IMR-90 (cell line): ENCODE measurements at regions not wholly inside any gene's neighbourhood (a gene's known extent, or its start where the extent isn't known, plus 50 kb on each side); places are given as distances from the start of the nearest gene placed in this dataset.

Experiments
- ATAC-seq: fragments of 200-7000 bp; cut with Tn5 transposase; 2 replicates; pipeline ENCODE4 v1.9.1; 2020; ENCODE audit warnings: low read depth, mild to moderate bottlenecking, moderate library complexity
- BruUV-seq: library from RNA; stranded (reverse); fragments of 400-500 nt; replicated peaks from 2 replicates; lab custom pipeline; 2021; lab: Mats Ljungman, UMichigan
- CTCF ChIA-PET: fragments of 300-600 bp; formaldehyde crosslinking; extraction: SDS; loops from one replicate; lab custom pipeline; 2021; ENCODE audit warnings: antibody characterized with exemption; lab: Yijun Ruan, JAX
- POLR2A ChIA-PET: fragments of 300-600 bp; sonication (Branson Sonifier 250); formaldehyde crosslinking; loops from one replicate; lab custom pipeline; 2022; ENCODE audit warnings: antibody characterized with exemption; ENCODE audit not compliant: unreplicated experiment; lab: Charles Lee
- DNase-seq: peaks from one replicate; pipeline ENCODE4 v3.0.0; 2013
- H2AFZ ChIP-seq: replicated peaks from 2 replicates; pipeline ENCODE3; 2013; ENCODE audit warnings: low read length, mild to moderate bottlenecking; ENCODE audit not compliant: poor library complexity
- H2AK5ac ChIP-seq: 2 replicates; pipeline ENCODE4 v1.6.1; 2013; ENCODE audit warnings: low read depth, low read length, inconsistent platforms
- H2AK9ac ChIP-seq: replicated peaks from 2 replicates; pipeline ENCODE3; 2013; ENCODE audit warnings: mild to moderate bottlenecking, low read depth, low read length, moderate library complexity; ENCODE audit not compliant: poor library complexity
- H2BK120ac ChIP-seq: 2 replicates; pipeline ENCODE4 v1.6.1; 2013; ENCODE audit warnings: low read depth, low read length, inconsistent platforms
- H2BK15ac ChIP-seq: 3 replicates; pipeline ENCODE4 v1.6.1; 2013; ENCODE audit warnings: low read depth, low read length, inconsistent platforms
- H2BK20ac ChIP-seq: 2 replicates; pipeline ENCODE4 v1.6.1; 2013; ENCODE audit warnings: low read depth, mild to moderate bottlenecking, inconsistent platforms, low read length, moderate library complexity
- H2BK5ac ChIP-seq: 2 replicates; pipeline ENCODE4 v1.6.1; 2013; ENCODE audit warnings: mild to moderate bottlenecking, low read depth, low read length, inconsistent platforms; ENCODE audit not compliant: poor library complexity, severe bottlenecking
- H3K14ac ChIP-seq: replicated peaks from 2 replicates; pipeline ENCODE4 v1.6.1; 2013; ENCODE audit warnings: low read depth, low read length, inconsistent platforms
- H3K18ac ChIP-seq: 2 replicates; pipeline ENCODE4 v1.6.1; 2013; ENCODE audit warnings: low read depth, low read length, control low read depth
- H3K23ac ChIP-seq: 2 replicates; pipeline ENCODE4 v1.6.1; 2013; ENCODE audit warnings: low read depth, low read length, inconsistent platforms
- H3K27ac ChIP-seq: 2 replicates; pipeline ENCODE4 v1.5.1; 2013; ENCODE audit warnings: mild to moderate bottlenecking, control low read depth, low read length; ENCODE audit not compliant: insufficient read depth
- H3K27me3 ChIP-seq: 2 replicates; pipeline ENCODE4 v1.6.1; 2013; ENCODE audit warnings: low read length; ENCODE audit not compliant: control insufficient read depth, insufficient read depth
- H3K36me3 ChIP-seq: 2 replicates; pipeline ENCODE4 v1.6.1; 2013; ENCODE audit warnings: low read length, mixed read lengths; ENCODE audit not compliant: control insufficient read depth, insufficient read depth
- H3K4ac ChIP-seq: 2 replicates; pipeline ENCODE4 v1.6.1; 2013; ENCODE audit warnings: low read depth, low read length, inconsistent platforms
- H3K4me1 ChIP-seq: 2 replicates; pipeline ENCODE4 v1.6.1; 2013; ENCODE audit warnings: low read length, mixed read lengths; ENCODE audit not compliant: control insufficient read depth, insufficient read depth
- H3K4me2 ChIP-seq: 2 replicates; pipeline ENCODE4 v1.6.1; 2013; ENCODE audit warnings: low read depth, mild to moderate bottlenecking, control low read depth, low read length, moderate library complexity
- H3K4me3 ChIP-seq: 2 replicates; pipeline ENCODE4 v1.5.1; 2013; ENCODE audit warnings: low read depth, mild to moderate bottlenecking, control low read depth, low read length, moderate library complexity; ENCODE audit not compliant: insufficient read depth
- H3K56ac ChIP-seq: 2 replicates; pipeline ENCODE4 v1.6.1; 2013; ENCODE audit warnings: low read length, inconsistent platforms; ENCODE audit not compliant: insufficient read depth; ENCODE audit errors: extremely low read depth
- H3K79me1 ChIP-seq, 2 experiments: 2 replicates each; pipeline ENCODE4 v1.6.1; 2013; ENCODE audit warnings: low read length in 2 of 2, inconsistent platforms in 1 of 2, low read depth in 1 of 2
- H3K9ac ChIP-seq: 2 replicates; pipeline ENCODE4 v1.6.1; 2013; ENCODE audit warnings: low read depth, low read length, control low read depth
- H3K9me1 ChIP-seq: 2 replicates; pipeline ENCODE4 v1.6.1; 2013; ENCODE audit warnings: low read length, inconsistent platforms; ENCODE audit not compliant: insufficient read depth
- H3K9me3 ChIP-seq: 2 replicates; pipeline ENCODE4 v1.6.1; 2013; ENCODE audit warnings: low read length; ENCODE audit not compliant: control insufficient read depth, insufficient read depth
- H4K20me1 ChIP-seq: 2 replicates; pipeline ENCODE4 v1.6.1; 2013; ENCODE audit warnings: low read length, inconsistent platforms; ENCODE audit not compliant: insufficient read depth
- H4K5ac ChIP-seq: 2 replicates; pipeline ENCODE4 v1.6.1; 2013; ENCODE audit warnings: mild to moderate bottlenecking, low read depth, low read length, control low read depth
- H4K8ac ChIP-seq, 2 experiments: 2 replicates each; pipeline ENCODE4 v1.6.1; 2013; ENCODE audit warnings: low read depth in 2 of 2, low read length in 2 of 2, control low read depth in 1 of 2, inconsistent platforms in 1 of 2
- H4K91ac ChIP-seq: 2 replicates; pipeline ENCODE4 v1.6.1; 2013; ENCODE audit warnings: low read depth, low read length, inconsistent platforms; ENCODE audit not compliant: insufficient read depth
- CHD1 ChIP-seq: IDR thresholded peaks from 2 replicates; pipeline ENCODE4 v1.6.1; 2012; ENCODE audit warnings: low read depth, low read length, improper control_type of control experiment
- MAFK ChIP-seq: IDR thresholded peaks from 2 replicates; pipeline ENCODE4 v1.6.1; 2012; ENCODE audit warnings: low read depth, low read length, improper control_type of control experiment
- WGBS, 2 experiments: methylation state at CpG; one replicate each; pipeline versions ENCODE4 v1.1.5 to v1.1.7; 2013; ENCODE audit warnings: missing lambda C conversion rate in 2 of 2; ENCODE audit not compliant: insufficient read length in 1 of 2; ENCODE audit errors: extremely low coverage in 2 of 2; 5-methylcytosine and 5-hydroxymethylcytosine counted together
- dilution Hi-C: fragments of 300-500 bp; cut with HindIII; formaldehyde crosslinking; loops from one replicate; pipeline ENCODE4 v1.14.3; 2018; ENCODE audit warnings: low sequenced_read_pairs; ENCODE audit not compliant: unreplicated experiment
- in situ Hi-C: fragments of 300-500 bp; cut with MboI; formaldehyde crosslinking; loops from 3 replicates; pipeline ENCODE4 v1.14.3; 2019; ENCODE audit warnings: low sequenced_read_pairs, inconsistent platforms, mixed read lengths
- intact Hi-C: fragments of 100-400 bp; cut with micrococcal nuclease; formaldehyde crosslinking; loops from 2 replicates; pipeline ENCODE4 v1.10.0; 2022
- TF ChIP-seq, protein P1 (sequence below): fragments of 150-350 bp; IDR thresholded peaks from 2 replicates; pipeline ENCODE4 v1.6.1; 2016; ENCODE audit warnings: low read depth, mild to moderate bottlenecking, low read length, moderate library complexity, borderline replicate concordance

DNA sequence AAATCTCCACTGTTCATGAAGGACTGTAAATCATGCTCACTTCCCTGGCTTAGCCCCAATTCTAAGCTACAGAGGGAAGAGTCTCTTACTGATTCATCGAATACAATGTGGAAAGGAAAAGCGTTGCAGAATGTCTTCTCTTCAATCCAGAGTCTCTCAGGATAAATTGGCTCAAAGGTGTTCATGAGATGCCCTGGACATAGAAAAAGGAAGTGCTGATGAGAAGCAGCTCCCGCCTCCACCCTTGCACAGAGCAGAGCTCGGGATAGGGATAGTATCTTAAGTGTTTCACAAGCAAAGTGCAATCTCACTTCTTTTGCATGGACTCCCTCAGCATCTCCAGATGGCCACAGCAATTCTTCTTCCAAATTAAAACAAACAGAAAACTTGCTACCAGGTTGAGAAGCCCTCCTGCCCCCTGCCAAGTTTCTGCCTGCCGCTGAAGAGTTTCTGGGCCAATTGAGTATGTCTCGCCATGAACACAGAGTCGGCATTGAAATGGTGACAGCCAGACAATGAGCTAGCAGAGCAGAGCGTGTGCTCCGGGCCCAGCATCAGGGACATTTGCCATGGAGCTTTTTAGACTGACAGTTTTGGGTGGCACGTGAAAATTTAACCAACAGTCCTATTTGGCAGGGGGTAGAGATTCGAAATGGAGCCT lies 85.7 kb downstream of the C13orf42 start:
- Histone ChIP-seq H3K23ac (no peak overlapping the region), H3K9ac (no peak overlapping the region), H2BK5ac (no peak overlapping the region), H3K18ac (no peak overlapping the region), H4K91ac (no peak overlapping the region), H2BK15ac (no peak overlapping the region), H2BK20ac (no peak overlapping the region), H3K4me3 (no peak overlapping the region), H3K9me1 (no peaks in the 10 kb centered on the region), H4K8ac (no peak overlapping the region), H4K5ac (no peak overlapping the region), H3K4me1 (no peaks in the 10 kb centered on the region), H2AK9ac (no peak overlapping the region), H3K14ac (no peak overlapping the region), H3K27me3 (peaks cover 7% of the 10 kb centered on the region), H3K56ac (no peak overlapping the region), H3K79me1 (no peaks in the 10 kb centered on the region), H3K9me3 (no peaks in the 10 kb centered on the region), H3K36me3 (no peaks in the 10 kb centered on the region), H3K4ac (no peak overlapping the region), H2BK120ac (no peak overlapping the region), H2AFZ (no peak overlapping the region), H2AK5ac (no peak overlapping the region), H3K27ac (no peak overlapping the region), H4K20me1 (no peaks in the 10 kb centered on the region), H3K4me2 (no peak overlapping the region)
- ChIA-PET POLR2A (no interaction called here), CTCF (no interaction called here)
- TF ChIP-seq MAFK (no peak), CHD1 (no peak)
- TF ChIP-seq, protein P1, sequence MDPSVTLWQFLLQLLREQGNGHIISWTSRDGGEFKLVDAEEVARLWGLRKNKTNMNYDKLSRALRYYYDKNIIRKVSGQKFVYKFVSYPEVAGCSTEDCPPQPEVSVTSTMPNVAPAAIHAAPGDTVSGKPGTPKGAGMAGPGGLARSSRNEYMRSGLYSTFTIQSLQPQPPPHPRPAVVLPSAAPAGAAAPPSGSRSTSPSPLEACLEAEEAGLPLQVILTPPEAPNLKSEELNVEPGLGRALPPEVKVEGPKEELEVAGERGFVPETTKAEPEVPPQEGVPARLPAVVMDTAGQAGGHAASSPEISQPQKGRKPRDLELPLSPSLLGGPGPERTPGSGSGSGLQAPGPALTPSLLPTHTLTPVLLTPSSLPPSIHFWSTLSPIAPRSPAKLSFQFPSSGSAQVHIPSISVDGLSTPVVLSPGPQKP = no peak
- in situ Hi-C loops (no loop called here), intact Hi-C loops (no loop called here), dilution Hi-C loops (no loop called here)
- ATAC-seq (no peak), DNase-seq (no peak)
- no TSS peak for BruUV-seq
- WGBS, 2 experiments = 85% methylated on average over 3 of the region's 11 CpGs; no CpG with 5 or more reads in 1 of the 2 experiments
